GM18909 (cell line): ENCODE measurements at regions not wholly inside any gene's neighbourhood (a gene's known extent, or its start where the extent isn't known, plus 50 kb on each side); places are given as distances from the start of the nearest gene placed in this dataset.

Source experiments
- ATAC-seq: cut with Tn5 transposase; IDR thresholded peaks from one replicate; pipeline ENCODE4 v1.9.1; 2021; ENCODE audit warnings: mild to moderate bottlenecking; ENCODE audit not compliant: unreplicated experiment, poor library complexity

DNA sequence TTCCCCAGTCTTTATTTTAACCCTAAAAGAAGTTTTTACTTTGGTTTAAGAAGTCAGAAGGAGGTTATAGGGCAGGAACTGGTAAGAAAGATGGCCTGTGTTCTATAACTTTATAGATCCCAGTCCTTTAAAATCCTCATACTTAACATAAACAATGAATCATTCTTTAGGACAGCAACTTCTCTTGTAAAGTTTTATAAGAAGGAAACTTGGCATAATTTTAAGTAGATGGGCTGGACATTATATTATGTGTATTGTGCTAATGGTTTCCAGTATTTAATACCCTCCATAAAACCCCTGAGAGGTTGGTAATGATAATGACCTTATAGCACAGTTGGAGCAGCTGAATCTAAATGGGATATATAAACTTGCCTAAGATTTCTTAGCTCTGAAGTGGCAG lies 247.2 kb downstream of the FAM170A start:
- no peak for ATAC-seq

DNA sequence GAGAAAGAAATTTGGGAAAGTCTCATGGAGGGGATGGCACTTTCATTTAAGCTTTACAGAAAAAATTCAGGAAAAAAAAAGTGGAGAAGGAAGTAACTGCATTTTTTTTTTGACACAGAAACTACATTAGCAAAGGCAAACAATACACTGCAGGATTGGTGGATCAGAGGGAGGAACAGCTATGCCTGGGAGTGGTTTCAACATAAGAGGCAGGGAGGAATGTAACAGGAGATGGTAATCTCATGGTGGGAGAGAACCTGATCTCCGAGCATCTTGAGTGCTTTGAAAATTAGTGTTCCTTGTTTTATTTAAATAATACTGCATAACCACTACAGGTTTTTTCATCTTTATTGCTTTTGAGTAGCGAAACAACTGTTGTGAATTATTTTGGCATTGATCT lies 249.4 kb downstream of the FAM170A start:
- ATAC-seq: no peak

DNA sequence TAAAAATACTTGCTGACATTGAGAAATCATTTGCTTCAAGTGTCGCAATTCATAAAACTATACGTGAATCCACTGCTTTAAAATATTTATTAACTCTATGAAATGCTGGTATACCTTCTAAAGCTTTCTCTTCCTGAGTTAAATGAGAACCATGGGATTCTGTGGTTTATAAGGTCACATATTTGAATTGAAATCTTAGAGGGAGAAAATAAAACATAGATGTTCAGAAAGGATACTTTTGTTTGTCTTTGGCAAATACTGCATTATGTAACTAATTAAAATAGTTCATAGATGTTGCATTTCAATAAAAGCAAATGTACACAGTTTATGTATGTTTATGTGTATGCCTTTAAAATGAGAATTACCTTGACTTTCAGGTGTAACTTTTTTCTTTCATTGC lies 250.1 kb downstream of the FAM170A start:
- ATAC-seq: no peak

DNA sequence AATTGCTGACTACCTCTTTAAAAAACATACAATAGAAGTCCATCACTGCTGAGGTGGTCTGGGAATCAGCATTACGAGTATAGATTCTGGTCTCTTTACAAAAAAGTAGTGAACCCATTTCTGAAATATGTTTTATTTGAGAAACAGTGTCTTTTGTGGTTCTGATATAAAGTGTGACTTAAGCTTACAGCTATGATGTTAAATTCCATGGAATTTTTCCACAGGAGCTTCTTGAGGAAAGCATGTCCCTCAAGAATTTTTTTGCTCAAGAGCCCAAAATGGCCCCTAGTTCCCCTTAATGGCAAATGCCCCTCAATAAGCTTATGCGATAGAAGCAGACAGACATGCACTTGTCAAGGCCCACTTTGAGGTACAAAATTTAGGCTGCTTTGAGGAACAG lies 265.7 kb downstream of the FAM170A start:
- no peak for ATAC-seq

DNA sequence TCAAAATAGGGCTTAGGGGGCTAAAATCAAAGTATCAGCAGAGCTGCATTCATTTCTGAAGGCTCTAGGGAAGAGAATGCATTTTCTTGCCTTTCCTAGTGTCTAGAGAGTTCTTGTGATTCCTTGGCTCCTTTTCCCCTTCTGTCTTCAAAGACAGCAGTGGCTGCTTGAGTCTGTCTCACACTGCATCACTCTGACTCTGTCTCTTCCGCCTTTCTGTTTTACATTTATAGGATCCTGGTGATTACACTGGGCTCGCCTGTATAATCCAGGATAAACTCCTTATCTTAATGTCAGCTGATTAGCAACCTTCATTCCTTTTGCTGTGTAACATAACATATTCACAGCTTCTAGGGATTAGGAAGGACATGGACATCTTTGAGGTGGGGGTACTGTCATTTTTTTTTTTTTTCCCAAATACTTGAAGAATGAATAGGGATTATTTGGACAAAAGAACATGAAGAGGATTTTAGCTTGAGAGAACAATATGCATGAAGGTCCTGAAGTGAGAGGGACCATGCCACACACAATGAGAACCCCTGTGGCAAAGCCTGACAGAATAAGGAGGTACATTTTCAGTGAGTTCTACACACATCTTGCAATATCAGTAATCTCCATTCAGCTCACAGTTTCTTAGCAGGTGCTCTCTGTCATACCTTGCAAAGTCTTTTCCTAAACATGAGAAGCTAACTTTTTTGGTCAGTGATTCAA lies 267.6 kb downstream of the FAM170A start:
- no peak for ATAC-seq

DNA sequence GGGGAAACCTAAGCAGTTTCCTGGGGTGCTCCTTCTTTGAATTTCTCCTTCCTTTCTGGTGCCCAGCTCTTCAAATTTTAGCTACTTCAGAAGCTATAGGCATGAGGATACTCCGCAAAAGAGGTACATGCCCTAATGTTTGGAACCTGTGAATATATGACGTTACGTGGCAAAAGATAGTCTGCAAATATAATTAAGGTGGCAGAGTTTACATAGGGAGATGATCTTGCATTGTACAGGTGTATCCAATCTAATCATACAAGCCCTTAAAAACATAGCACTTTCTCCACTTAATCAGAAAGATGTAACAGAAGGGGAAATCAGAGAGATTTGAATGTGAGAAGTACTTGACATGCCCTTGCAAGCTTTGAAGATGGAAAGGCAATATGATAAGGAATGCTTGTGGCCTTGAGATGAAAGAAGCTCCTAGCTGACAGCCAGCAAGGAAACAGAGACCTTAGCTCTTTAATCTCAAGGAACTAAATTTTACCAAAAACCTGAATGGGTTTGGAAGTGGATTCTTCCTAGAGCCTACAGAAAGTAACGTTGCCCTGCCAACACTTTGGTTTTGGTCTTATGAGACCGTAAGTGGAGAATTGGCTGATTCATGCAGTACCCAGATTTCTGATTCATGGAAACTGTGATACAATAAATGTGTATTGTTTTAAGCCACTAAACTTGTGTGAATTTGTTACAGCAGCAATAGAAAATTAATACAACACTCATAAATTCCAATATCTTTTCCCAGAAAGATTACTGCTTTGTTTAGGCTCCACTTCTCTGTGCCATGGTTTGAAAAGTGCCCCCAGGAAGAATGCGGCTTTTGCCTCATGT lies 268.4 kb downstream of the FAM170A start:
- ATAC-seq: no peak

DNA sequence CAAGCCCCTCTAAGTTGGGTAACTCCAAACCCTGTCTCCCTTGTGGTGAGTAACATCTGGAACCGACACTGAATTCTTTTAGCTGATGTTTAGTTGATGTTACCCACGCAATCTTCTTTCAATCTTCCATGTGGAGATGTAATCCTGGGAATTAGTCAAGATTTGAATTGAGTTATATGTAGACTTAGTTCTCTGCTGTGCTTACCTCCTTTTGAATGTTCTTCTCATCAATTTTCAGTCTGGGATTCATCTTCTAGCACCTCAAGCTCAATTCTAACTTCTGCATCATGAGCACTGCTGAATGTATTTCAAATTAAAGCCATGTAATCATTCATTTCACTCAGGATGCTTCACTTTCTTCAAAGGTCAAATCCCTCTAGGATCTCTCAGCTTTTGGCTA lies 270.6 kb downstream of the FAM170A start:
- ATAC-seq: no peak

DNA sequence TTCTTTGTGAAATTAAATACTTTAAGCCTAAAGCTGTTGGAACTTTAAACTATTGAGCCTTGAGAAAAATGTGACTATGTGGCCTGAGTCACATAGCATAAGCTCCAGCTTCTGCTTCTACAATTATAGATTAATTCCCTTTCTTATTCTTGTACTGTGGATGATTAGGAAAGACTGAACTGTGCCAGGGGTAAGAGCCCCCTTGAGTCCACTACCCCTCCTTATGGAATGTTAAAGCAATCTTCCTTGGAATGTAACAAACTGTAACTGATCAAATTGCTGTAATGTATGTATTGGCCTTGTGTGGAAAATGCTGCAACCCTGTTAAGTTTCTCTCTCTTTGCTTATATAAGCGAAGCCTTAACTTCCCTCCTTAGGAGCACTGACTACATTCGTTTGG lies 273.2 kb downstream of the FAM170A start:
- ATAC-seq: no peak

DNA sequence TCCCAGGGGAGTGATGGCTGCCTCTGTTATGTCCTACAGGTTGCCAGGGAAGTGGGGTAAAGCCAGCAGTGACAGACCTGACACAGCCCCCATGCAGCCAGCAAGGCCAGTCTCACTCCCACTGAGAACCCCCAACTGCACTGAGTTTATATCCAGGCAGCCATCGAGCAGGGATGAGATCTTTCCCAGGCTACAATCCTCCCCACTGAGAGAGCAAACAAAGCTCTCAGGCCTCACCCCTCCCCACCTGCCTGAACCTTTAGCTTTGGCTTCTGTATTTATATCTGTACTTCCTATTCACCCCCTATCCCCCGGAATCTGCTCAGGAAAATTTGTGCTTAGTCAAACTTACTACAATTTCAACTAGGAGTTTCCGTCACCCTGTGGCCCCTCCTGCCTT lies 284.1 kb downstream of the FAM170A start:
- ATAC-seq: no peak

DNA sequence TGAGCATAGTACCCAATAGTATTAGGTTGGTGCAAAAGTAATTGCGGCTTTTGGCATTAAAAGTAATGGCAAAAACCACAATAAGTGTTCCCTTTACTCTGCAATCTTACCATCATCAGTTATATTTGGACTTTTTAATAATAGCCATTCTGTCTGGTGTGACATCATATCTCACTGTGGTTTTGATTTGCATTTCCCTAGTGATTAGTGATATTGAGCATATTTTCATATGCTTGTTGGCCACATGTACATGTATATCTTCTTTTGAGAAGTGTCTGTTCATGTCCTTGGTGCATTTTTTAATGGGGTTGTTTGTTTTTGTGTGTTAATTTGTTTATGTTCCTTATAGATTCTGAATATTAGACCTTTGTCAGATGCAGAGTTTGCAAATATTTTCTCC lies 289.9 kb downstream of the FAM170A start:
- ATAC-seq: no peak

DNA sequence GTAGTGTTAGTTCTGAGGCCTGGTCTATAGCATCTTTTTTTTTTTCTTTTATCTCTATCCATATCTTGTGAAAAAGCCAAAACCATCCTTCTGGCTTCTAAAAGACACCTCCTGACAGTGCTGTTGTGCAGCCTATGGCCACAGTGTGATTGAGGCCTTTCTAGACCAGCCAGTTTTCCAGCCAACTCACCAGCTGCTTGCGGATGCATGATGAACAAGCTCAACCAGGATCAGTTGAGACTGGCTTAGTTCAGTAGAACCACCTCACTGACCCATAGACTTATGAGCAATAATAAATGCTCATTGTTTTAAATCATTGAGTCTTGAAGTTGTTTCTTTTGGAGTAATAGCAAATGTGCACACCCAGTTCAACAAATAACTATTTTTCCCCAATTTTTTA lies 296.9 kb downstream of the FAM170A start:
- ATAC-seq: no peak

DNA sequence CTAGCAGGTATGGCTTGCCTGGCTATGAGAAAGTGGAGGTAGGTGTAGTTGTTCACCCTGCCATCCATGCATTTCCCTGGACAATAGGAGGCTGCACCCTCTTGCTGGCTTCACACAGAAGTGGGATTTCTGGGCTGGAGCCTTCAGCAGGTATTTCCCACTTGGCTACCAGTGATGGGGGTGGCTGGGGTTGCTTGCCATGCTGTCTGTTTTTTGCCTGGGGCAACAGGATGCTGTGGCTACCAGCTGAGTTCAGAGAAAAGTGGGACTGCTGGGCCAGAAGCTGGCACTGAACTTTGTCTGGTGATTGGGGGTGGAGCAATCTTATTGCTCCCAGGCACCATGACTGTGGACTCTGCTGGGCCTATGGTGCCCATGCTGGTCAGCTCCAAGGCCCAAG lies 299.6 kb downstream of the FAM170A start:
- no peak for ATAC-seq

DNA sequence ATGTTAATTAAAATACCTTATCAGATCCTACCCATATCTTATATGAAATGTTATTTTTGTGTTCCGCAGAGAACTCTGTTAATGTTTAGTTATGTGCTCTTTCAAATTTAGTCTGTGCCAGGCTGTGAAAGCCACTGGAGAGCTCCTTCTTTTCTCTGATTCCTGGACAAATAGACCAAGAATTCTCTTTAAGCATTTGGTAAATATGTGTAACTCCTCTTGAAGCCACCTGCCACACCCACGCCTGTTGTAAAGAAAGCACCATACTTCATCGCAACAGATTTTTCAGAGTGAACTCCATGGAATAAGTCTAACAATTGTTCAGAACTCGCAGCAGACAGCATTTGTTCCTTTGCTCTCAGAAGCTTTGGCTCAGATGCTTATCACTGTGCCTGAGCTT lies 301.1 kb downstream of the FAM170A start:
- ATAC-seq: no peak

DNA sequence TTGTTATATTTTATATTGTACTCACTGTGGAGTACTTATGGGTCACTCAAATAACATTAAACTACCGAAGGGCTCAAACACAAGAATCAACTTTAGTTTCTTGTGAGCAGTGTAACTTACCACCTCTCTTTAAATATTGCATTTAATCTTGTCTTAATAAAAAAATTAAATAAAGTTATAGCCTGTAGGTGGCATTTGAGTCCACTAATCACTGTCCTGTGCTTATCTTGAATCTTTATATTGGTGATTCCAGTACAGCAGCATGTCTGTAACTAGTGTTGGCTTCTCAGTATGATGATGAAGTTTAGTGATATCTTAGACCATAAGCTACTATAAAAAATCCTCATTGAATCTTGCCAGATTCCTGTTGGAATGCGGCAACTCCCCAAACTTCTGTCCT lies 313.8 kb downstream of the FAM170A start:
- no peak for ATAC-seq

DNA sequence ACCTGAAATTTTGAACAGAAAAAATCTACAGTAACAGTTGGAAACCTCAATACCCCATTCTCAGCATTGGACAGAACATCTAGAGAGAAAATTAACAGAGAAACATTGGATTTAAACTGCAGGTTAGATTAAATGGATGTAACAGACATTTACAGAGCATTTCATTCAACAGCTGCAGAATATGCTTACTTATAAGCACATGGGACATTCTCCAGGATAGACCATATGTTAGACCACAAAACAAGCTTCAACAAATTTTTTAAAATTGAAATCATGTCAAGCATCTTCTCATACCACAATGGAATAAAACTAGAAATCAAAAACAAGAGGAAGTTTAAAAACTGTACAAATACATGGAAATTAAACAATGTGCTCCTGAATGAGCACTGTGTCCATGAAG lies 316.3 kb downstream of the FAM170A start:
- ATAC-seq: no peak

DNA sequence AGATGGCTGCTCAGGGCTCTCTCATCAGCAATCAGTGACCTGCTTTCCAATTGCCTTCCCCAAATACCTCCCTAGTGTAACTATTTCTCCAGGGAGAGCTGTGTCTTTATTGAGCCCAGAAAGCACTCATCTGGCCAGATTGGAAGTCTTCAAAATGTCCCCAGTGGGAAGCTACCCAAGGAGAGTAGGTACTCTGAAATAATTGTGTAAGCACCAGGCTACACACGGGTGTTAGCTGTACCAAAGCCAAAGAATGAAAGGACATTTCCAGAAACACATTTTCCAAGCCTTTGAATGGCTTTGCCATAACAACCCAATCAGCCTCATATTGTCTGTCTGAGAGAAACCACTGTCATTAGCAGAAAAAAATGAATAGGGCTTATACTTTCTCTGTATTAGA lies 318.8 kb downstream of the FAM170A start:
- no peak for ATAC-seq

DNA sequence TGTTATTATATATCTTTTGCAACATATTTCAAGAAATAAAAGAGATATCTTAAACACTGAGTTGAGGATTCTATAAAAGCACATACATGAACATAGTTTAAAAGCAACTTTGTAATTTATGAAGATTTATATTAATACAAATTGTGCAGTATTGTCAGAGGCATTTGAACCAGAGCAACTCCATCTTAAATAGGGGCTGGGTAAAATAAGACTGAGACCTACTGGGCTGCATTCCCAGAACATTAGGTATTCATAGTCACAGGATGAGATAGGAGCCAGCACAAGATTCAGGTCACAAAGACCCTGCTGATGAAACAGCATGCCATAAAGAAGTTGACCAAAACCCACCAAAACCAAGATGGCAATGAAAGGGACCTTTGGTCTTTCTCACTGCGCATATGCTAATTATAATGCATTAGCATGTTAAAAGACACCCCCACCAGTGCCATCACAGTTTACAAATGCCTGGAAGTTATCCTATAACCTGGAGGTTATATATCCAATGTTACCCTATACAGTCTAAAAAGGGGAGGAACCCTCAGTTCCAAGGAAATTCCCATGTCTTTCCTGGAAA lies 320.2 kb downstream of the FAM170A start:
- ATAC-seq: no peak

DNA sequence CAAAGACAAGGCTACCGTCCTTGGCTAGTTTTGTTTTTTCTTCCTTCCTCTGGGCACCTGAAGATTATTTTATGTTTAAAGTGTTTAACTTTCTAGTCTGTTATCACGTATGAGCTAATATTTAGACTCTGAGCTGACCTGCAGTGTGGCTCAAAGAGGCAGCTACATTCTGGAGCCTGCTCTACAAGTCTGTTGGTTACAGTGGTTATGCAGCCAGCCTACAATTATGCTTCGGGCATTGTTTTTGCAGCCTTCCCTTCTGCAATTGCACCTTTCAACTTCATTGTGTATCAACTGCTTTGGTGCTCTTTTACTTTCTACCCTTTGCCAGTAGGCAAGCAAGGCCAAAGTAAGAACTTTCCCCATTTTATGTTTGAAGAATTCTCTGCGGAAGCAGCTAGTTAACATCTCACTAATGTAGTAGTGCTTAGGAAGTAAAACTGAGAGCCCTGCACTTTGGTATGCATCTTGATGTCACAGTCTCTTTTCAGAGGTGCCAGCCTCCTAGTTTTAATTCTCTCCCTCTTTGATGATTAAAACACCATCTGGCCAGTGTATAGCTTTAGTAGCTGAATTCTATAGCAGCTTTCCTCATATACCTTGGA lies 322.1 kb downstream of the FAM170A start:
- ATAC-seq: no peak

DNA sequence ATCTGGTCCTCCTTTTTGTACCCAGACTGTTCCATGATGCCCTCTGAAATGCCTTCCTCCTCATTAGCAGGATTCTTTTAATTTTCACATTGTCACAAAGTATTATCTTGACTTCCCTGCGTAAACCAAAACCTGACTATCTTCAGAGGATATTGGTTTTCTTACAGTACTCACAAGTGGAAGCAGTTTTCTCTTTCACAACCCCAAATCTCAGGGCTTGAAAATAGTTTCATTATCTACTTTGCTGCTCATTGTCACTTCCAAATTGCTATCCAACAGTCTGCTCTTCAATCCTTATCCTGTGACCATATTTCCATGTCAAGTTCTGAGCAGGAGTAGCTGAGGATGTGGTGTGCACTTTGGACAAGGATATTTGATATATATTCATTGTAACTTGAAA lies 324.1 kb downstream of the FAM170A start:
- ATAC-seq: no peak

DNA sequence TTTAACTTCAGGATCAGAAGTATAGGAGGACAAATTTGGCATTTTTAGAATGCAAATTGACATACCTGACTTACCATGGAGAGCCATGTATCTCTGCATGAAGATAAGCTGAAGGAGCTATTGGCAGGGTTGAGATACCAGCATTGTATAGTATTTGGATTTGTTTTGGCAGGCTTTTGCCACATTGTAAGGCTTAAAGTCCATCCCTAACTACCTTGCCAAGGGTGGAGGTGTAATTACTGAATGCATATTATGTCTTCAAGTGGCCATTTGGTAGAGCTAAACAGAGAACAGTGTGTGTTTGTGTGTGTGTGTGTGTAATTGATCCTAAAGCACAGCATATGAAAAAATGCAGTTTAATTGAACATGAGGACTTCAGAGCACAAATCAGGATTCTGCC lies 324.7 kb downstream of the FAM170A start:
- no peak for ATAC-seq

DNA sequence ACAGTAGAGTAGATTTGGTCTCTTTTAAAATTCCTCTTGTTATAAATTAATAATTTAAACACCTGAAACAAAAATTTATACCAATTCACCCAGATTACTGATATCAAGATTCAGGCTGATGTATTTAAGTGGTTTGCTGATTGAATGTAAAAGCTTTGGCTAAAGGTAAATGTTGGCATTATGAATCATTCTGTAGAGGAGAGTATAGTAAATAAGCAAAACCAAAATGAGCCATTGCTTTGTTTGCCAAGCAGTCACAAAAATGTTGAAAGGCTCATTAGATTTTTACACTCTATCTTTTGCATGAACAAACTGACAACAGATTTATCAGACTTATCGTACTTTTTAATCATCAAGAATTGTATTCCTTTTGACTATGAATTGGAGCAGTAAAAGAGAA lies 332.6 kb downstream of the FAM170A start:
- ATAC-seq: no peak
